GM23248 (cell line): ENCODE measurements at regions not wholly inside any gene's neighbourhood (a gene's known extent, or its start where the extent isn't known, plus 50 kb on each side); places are given as distances from the start of the nearest gene placed in this dataset.
A peak's percentile ranks its signal among the peaks of the same experiment; 100 is the strongest.

Source experiments
- DNase-seq: peaks from one replicate; pipeline ENCODE4 v3.0.0-alpha.2; 2015
- H2AFZ ChIP-seq: fragments of 200-600 bp; sonication (generic); 2 replicates; pipeline ENCODE4 v1.6.1; 2016; ENCODE audit warnings: antibody characterized with exemption
- H3F3A ChIP-seq: fragments of 200-600 bp; sonication (generic); 2 replicates; pipeline ENCODE4 v1.6.1; 2016; ENCODE audit warnings: mild to moderate bottlenecking, antibody characterized with exemption, mixed run types; ENCODE audit not compliant: insufficient read depth
- H3K27ac ChIP-seq: fragments of 200-600 bp; sonication (generic); 2 replicates; pipeline ENCODE4 v1.5.1; 2016; ENCODE audit warnings: mild to moderate bottlenecking
- H3K27me3 ChIP-seq: fragments of 200-600 bp; sonication (generic); replicated peaks from 2 replicates; pipeline ENCODE4 v1.6.1; 2016; ENCODE audit warnings: mild to moderate bottlenecking; ENCODE audit not compliant: insufficient read depth
- H3K36me3 ChIP-seq: fragments of 200-600 bp; sonication (generic); 2 replicates; pipeline ENCODE4 v1.6.1; 2016; ENCODE audit warnings: low read depth, mild to moderate bottlenecking
- H3K4me1 ChIP-seq: fragments of 200-600 bp; sonication (generic); 2 replicates; pipeline ENCODE4 v1.6.1; 2016; ENCODE audit warnings: mild to moderate bottlenecking; ENCODE audit not compliant: insufficient read depth
- H3K4me2 ChIP-seq: fragments of 200-600 bp; sonication (generic); one replicate; pipeline ENCODE4 v1.6.1; 2016; ENCODE audit warnings: mild to moderate bottlenecking; ENCODE audit not compliant: unreplicated experiment
- H3K4me3 ChIP-seq: fragments of 200-600 bp; sonication (generic); 2 replicates; pipeline ENCODE4 v1.5.1; 2016; ENCODE audit warnings: mild to moderate bottlenecking
- H3K79me2 ChIP-seq: fragments of 200-600 bp; sonication (generic); 2 replicates; pipeline ENCODE4 v1.6.1; 2016; ENCODE audit warnings: mild to moderate bottlenecking; ENCODE audit not compliant: insufficient read depth
- H3K9ac ChIP-seq: fragments of 200-600 bp; sonication (generic); 2 replicates; pipeline ENCODE4 v1.6.1; 2016; ENCODE audit warnings: mild to moderate bottlenecking
- H3K9me2 ChIP-seq: fragments of 200-600 bp; sonication (generic); 2 replicates; pipeline ENCODE4 v1.6.1; 2016; ENCODE audit warnings: mixed run types, mild to moderate bottlenecking, moderate library complexity; ENCODE audit not compliant: insufficient read depth
- H3K9me3 ChIP-seq: fragments of 200-600 bp; sonication (generic); one replicate; pipeline ENCODE4 v1.6.1; 2017; ENCODE audit warnings: low read depth
- H4K20me1 ChIP-seq: fragments of 200-600 bp; sonication (generic); 2 replicates; pipeline ENCODE4 v1.6.0; 2016; ENCODE audit not compliant: insufficient read depth
- EZH2 ChIP-seq: fragments of 200-600 bp; sonication (generic); IDR thresholded peaks from 2 replicates; pipeline ENCODE4 v1.6.1; 2018; ENCODE audit warnings: antibody characterized with exemption, mild to moderate bottlenecking; ENCODE audit not compliant: insufficient read depth, poor library complexity, severe bottlenecking
- EZH2phosphoT487 ChIP-seq: fragments of 200-600 bp; sonication (generic); IDR thresholded peaks from 2 replicates; pipeline ENCODE4 v1.6.1; 2018; ENCODE audit warnings: antibody characterized with exemption, moderate library complexity, mild to moderate bottlenecking, low read depth; ENCODE audit not compliant: insufficient read depth
- WGBS, 2 experiments: methylation state at CpG; one replicate each; pipeline ENCODE4 v1.1.6; 2015 to 2017; ENCODE audit warnings: low lambda C conversion rate in 2 of 2, low coverage in 1 of 2; ENCODE audit errors: missing lambda C conversion rate in 2 of 2; 5-methylcytosine and 5-hydroxymethylcytosine counted together
- in situ Hi-C: fragments of 300-500 bp; cut with MboI; formaldehyde crosslinking; loops from 2 replicates; pipeline ENCODE4 v1.15.0; 2020

DNA sequence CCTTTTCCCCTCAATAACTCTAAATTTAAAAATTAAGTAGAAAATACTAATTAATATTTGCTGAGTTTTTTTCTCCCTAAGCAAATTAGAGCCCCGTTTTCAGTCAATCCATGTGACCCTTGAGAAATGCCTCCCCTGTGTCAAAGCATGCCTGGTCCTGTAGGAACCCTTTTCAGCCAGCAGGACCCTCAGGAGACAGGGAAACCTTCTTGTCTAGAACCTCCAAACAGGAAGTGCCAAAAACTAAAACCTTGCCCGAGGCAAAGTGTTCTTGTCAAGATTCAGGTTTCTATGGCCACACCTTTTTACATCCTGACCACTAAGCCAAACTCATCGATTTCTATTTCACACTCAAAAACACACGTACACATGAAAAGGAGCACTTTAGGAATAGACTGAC lies 60.1 kb upstream of the NFE2L3 start:
- Histone ChIP-seq H3K36me3 (no peaks in the 10 kb centered on the region), H3K9me3 (no peaks in the 10 kb centered on the region), H3K27me3 (no peaks in the 10 kb centered on the region), H3K9ac (no peak overlapping the region), H3K27ac (no peak overlapping the region), H2AFZ (no peak overlapping the region), H3K9me2 (no peaks in the 10 kb centered on the region), H4K20me1 (no peaks in the 10 kb centered on the region), H3K4me3 (no peak overlapping the region), H3K79me2 (no peaks in the 10 kb centered on the region), H3F3A (no peaks in the 10 kb centered on the region), H3K4me2 (no peak overlapping the region), H3K4me1 (no peaks in the 10 kb centered on the region)
- in situ Hi-C loops: loop anchor here (10.0 kb wide), 1 partner anchor 273 kb away; no protein-coding TSS in a partner anchor
- WGBS, 2 experiments: 55 to 74% methylated on average over 4 of the region's 4 CpGs
- no peak for TF ChIP-seq EZH2
- no peak for TF ChIP-seq EZH2phosphoT487
- peak; percentile 15 for DNase-seq

DNA sequence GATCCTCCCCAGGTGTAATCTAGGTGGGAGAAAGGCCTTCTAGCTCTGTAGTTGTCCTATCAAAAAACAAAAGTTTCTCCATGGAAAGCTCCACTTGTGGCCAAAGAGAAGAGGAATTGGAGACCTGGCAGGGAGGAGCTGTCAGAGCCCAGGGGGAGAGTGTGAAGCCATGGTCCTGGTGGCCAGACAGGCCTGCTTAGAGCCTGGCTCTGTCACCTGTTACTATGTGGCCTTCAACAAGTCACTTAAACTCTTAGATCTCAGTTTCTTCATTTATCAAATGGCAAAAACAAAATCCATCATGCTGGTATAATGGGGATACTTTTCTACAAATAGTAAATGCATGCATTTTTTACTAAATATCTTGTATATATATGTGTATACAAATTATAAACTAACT lies 59.0 kb upstream of the NFE2L3 start:
- Histone ChIP-seq H3K4me2 (no peak overlapping the region), H3K27me3 (no peaks in the 10 kb centered on the region), H3K9me2 (no peaks in the 10 kb centered on the region), H4K20me1 (no peaks in the 10 kb centered on the region), H3K27ac (no peak overlapping the region), H2AFZ (no peak overlapping the region), H3F3A (no peaks in the 10 kb centered on the region), H3K9ac (no peak overlapping the region), H3K4me1 (peaks cover 3% of the 10 kb centered on the region; the same call in 1 of the 2 replicates), H3K36me3 (no peaks in the 10 kb centered on the region), H3K4me3 (no peak overlapping the region), H3K9me3 (no peaks in the 10 kb centered on the region), H3K79me2 (no peaks in the 10 kb centered on the region)
- no peak for DNase-seq
- in situ Hi-C loops: loop anchor here (10.0 kb wide), 1 partner anchor 272 kb away; no protein-coding TSS in a partner anchor
- TF ChIP-seq EZH2: no peak
- no peak for TF ChIP-seq EZH2phosphoT487

DNA sequence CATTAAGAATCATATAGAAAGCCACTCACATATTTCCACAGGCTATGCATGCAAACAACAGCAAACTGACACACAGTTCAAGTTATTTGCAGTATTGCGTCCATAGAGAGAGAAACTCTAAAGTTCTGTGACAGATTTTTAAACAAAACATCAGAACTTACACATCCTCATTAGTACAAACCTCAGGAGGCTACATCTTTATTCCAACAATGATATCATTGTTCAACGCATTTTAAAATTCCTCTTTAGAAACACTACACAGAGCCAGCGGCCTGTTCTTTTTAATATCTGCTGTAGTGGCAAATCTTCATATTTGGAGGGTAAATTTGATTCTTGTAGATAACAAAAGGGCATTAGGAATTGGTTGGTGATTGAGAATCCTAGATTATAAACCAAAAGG lies 55.9 kb upstream of the NFE2L3 start:
- Histone ChIP-seq H3K4me3 (no peak overlapping the region), H3K9me3 (no peaks in the 10 kb centered on the region), H3K27me3 (no peaks in the 10 kb centered on the region), H3K79me2 (no peaks in the 10 kb centered on the region), H3K4me1 (peaks cover 3% of the 10 kb centered on the region; the same call in 1 of the 2 replicates), H2AFZ (no peak overlapping the region), H3K36me3 (no peaks in the 10 kb centered on the region), H3K9me2 (no peaks in the 10 kb centered on the region), H3K9ac (no peak overlapping the region), H3K4me2 (no peak overlapping the region), H3F3A (no peaks in the 10 kb centered on the region), H4K20me1 (no peaks in the 10 kb centered on the region), H3K27ac (no peak overlapping the region)
- in situ Hi-C loops: loop anchor here (10.0 kb wide), 1 partner anchor 269 kb away; no protein-coding TSS in a partner anchor
- TF ChIP-seq EZH2phosphoT487 (no peak), EZH2 (no peak)
- WGBS, 2 experiments: 67 to 68% methylated on average over 3 of the region's 3 CpGs
- DNase-seq: no peak

DNA sequence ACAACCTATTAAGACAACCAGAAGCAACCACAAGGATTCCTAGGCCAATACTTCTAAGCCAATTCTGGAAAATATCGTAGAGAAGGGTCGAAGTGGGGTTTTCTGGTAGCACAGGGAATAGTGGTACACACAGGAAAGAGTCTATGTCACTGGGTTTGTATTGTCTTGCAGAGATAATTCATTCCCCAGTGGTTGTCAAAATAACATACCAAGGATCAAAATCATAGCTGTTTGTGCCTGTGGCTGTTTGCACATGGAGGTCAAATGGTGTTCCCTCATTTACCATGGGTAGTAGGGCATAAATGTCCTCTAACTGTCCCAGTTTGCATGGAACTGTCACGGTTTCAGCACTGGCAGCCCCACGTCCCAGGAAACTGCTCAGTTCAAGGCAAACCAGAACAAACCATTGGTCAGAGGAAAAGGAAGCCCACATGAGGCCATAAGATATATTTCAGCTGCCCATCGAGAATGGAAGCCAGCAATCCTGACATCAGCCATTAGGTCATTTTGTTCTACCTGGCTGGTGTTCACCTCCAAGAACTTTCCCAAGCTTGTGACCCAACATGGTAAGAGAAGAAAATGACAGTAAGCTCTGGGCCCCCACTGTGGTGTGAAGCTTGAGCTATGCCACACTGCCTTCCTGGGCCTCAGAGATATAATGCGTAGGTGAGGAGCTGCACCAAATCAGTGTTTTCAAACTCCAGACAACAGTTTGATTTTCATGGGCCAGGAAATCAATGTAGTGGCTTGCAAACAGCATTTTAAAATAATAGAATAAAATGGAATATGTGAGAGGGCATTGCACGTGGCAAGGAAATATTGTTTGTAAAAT lies 53.9 kb upstream of the NFE2L3 start:
- WGBS, 2 experiments: 75 to 78% methylated on average over 7 of the region's 7 CpGs
- H3K9me2 ChIP-seq: no peaks in the 10 kb centered on the region
- H3K9ac ChIP-seq: no peak overlapping the region
- no peak overlapping the region for H3K4me2 ChIP-seq
- no peaks in the 10 kb centered on the region for H3K9me3 ChIP-seq
- no peaks in the 10 kb centered on the region for H3K27me3 ChIP-seq
- no peak for TF ChIP-seq EZH2
- TF ChIP-seq EZH2phosphoT487: no peak
- H4K20me1 ChIP-seq: no peaks in the 10 kb centered on the region
- peaks cover 3% of the 10 kb centered on the region; the same call in 1 of the 2 replicates for H3K4me1 ChIP-seq
- no peaks in the 10 kb centered on the region for H3K36me3 ChIP-seq
- 0 out of 2 replicates have a peak overlapping the region, but pooled peaks have one; percentile 39 for H2AFZ ChIP-seq
- peak overlapping the region; percentile 42 for H3K27ac ChIP-seq
- no peak for DNase-seq
- H3K79me2 ChIP-seq: no peaks in the 10 kb centered on the region
- H3K4me3 ChIP-seq: no peak overlapping the region
- no peaks in the 10 kb centered on the region for H3F3A ChIP-seq
- in situ Hi-C loops: loop anchor here (10.0 kb wide), 1 partner anchor 267 kb away; no protein-coding TSS in a partner anchor
